Endodermal cell (in vitro differentiated cells): ENCODE measurements at regions not wholly inside any gene's neighbourhood (a gene's known extent, or its start where the extent isn't known, plus 50 kb on each side); places are given as distances from the start of the nearest gene placed in this dataset.

Experiments used
- DNase-seq: peaks from one replicate; pipeline ENCODE4 v3.0.0-alpha.2; 2017
- H3K27ac ChIP-seq: 2 replicates; pipeline ENCODE4 v1.5.1; 2013; ENCODE audit warnings: mild to moderate bottlenecking, low read depth, low read length, moderate library complexity
- H3K27me3 ChIP-seq: 2 replicates; pipeline ENCODE4 v1.6.1; 2013; ENCODE audit warnings: mild to moderate bottlenecking, low read length, moderate library complexity; ENCODE audit not compliant: insufficient read depth, control insufficient read depth, poor library complexity, severe bottlenecking
- H3K36me3 ChIP-seq: 2 replicates; pipeline ENCODE4 v1.7.0; 2013; ENCODE audit warnings: mild to moderate bottlenecking, low read length, moderate library complexity; ENCODE audit not compliant: control insufficient read depth, insufficient read depth
- H3K4me1 ChIP-seq: one replicate; pipeline ENCODE4 v1.7.0; 2013; ENCODE audit warnings: low read length; ENCODE audit not compliant: control insufficient read depth, insufficient read depth
- H3K4me3 ChIP-seq: 2 replicates; pipeline ENCODE4 v1.5.1; 2013; ENCODE audit warnings: mild to moderate bottlenecking, low read length, moderate library complexity
- H3K9ac ChIP-seq: 2 replicates; pipeline ENCODE4 v1.6.1; 2013; ENCODE audit warnings: mild to moderate bottlenecking, low read length, moderate library complexity; ENCODE audit not compliant: poor library complexity, severe bottlenecking; ENCODE audit errors: extremely low read depth
- H3K9me3 ChIP-seq: 2 replicates; pipeline ENCODE4 v1.6.1; 2013; ENCODE audit warnings: mild to moderate bottlenecking, low read length, moderate library complexity; ENCODE audit not compliant: control insufficient read depth
- H3K27ac Mint-ChIP-seq: 2 replicates; pipeline ENCODE4 v1.8.0; 2020; ENCODE audit warnings: mixed read lengths
- H3K27me3 Mint-ChIP-seq: 2 replicates; pipeline ENCODE4 v1.8.0; 2021; ENCODE audit warnings: mild to moderate bottlenecking, mixed read lengths; ENCODE audit not compliant: insufficient read depth
- H3K36me3 Mint-ChIP-seq: 2 replicates; pipeline ENCODE4 v1.8.0; 2020; ENCODE audit warnings: low read depth, mixed read lengths
- H3K4me1 Mint-ChIP-seq: 2 replicates; pipeline ENCODE4 v1.8.0; 2020; ENCODE audit warnings: mixed read lengths
- H3K4me3 Mint-ChIP-seq: 2 replicates; pipeline ENCODE4 v1.8.0; 2020; ENCODE audit warnings: mild to moderate bottlenecking, moderate library complexity, mixed read lengths
- H3K9me3 Mint-ChIP-seq: 2 replicates; pipeline ENCODE4 v1.8.0; 2020; ENCODE audit warnings: mild to moderate bottlenecking, mixed read lengths
- WGBS, 2 experiments: methylation state at CpG; one replicate each; pipeline versions ENCODE4 v1.1.5 to v1.1.7; 2013; ENCODE audit warnings: missing lambda C conversion rate in 2 of 2, mixed read lengths in 1 of 2; ENCODE audit not compliant: insufficient coverage in 1 of 2, insufficient read length in 1 of 2; 5-methylcytosine and 5-hydroxymethylcytosine counted together
- TF ChIP-seq, protein P1 (sequence below): fragments of 200-600 bp; sonication (generic); conservative IDR thresholded peaks from 2 replicates; pipeline ENCODE4 v1.5.0; 2021; ENCODE audit warnings: antibody characterized with exemption, mild to moderate bottlenecking

- no peak overlapping the region for H3K9ac ChIP-seq
- H3K36me3 ChIP-seq: no peaks in the 10 kb centered on the region
- Mint-ChIP-seq H3K9me3 (peaks cover 24% of the 10 kb centered on the region), H3K4me3 (no peak overlapping the region), H3K36me3 (no peaks in the 10 kb centered on the region), H3K27ac (no peak overlapping the region), H3K4me1 (peaks cover 14% of the 10 kb centered on the region), H3K27me3 (peaks cover 84% of the 10 kb centered on the region)
- no peak overlapping the region for H3K4me3 ChIP-seq
- H3K9me3 ChIP-seq: peaks cover 15% of the 10 kb centered on the region
- no peak overlapping the region for H3K27ac ChIP-seq
- H3K4me1 ChIP-seq: peaks cover 4% of the 10 kb centered on the region
- DNase-seq: no peak
- 0 to 70% methylated on average over 1 to 4 of the region's 4 CpGs for WGBS, 2 experiments
- H3K27me3 ChIP-seq: peaks cover 64% of the 10 kb centered on the region
- TF ChIP-seq, protein P1, sequence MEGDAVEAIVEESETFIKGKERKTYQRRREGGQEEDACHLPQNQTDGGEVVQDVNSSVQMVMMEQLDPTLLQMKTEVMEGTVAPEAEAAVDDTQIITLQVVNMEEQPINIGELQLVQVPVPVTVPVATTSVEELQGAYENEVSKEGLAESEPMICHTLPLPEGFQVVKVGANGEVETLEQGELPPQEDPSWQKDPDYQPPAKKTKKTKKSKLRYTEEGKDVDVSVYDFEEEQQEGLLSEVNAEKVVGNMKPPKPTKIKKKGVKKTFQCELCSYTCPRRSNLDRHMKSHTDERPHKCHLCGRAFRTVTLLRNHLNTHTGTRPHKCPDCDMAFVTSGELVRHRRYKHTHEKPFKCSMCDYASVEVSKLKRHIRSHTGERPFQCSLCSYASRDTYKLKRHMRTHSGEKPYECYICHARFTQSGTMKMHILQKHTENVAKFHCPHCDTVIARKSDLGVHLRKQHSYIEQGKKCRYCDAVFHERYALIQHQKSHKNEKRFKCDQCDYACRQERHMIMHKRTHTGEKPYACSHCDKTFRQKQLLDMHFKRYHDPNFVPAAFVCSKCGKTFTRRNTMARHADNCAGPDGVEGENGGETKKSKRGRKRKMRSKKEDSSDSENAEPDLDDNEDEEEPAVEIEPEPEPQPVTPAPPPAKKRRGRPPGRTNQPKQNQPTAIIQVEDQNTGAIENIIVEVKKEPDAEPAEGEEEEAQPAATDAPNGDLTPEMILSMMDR: no peak
Observed at GRCh38 chr14:94897561-94897960, 127.6 kb upstream of the GSC start.

DNA sequence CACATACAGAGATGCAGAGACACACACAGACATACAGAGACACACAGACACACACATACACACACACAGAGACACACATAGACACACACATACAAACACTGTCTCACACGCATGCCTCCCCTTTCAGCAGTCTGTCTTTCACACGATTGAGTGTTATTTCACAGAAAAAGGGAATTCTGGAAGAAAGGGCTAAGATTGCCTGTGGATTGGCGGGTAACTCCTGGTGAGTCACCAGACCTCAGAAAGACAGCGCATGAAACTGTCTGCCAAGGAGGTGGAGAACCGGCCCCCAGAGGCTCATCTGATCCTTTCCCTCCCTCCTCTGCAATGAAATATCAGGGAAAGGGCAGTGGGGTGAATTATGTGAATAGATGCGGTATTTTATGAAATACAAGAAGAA is 127.2 kb upstream of the GSC start:
- Histone ChIP-seq H3K27ac (no peak overlapping the region), H3K9me3 (peaks cover 15% of the 10 kb centered on the region), H3K4me3 (no peak overlapping the region), H3K4me1 (peaks cover 5% of the 10 kb centered on the region), H3K9ac (no peak overlapping the region), H3K27me3 (peaks cover 68% of the 10 kb centered on the region), H3K36me3 (no peaks in the 10 kb centered on the region)
- DNase-seq: no peak
- Mint-ChIP-seq H3K27ac (no peak overlapping the region), H3K27me3 (peaks cover 79% of the 10 kb centered on the region), H3K4me1 (peaks cover 17% of the 10 kb centered on the region), H3K4me3 (no peak overlapping the region), H3K9me3 (peaks cover 24% of the 10 kb centered on the region), H3K36me3 (no peaks in the 10 kb centered on the region)
- WGBS, 2 experiments: 86 to 100% methylated on average over 3 to 4 of the region's 6 CpGs
- TF ChIP-seq, protein P1: no peak

DNA sequence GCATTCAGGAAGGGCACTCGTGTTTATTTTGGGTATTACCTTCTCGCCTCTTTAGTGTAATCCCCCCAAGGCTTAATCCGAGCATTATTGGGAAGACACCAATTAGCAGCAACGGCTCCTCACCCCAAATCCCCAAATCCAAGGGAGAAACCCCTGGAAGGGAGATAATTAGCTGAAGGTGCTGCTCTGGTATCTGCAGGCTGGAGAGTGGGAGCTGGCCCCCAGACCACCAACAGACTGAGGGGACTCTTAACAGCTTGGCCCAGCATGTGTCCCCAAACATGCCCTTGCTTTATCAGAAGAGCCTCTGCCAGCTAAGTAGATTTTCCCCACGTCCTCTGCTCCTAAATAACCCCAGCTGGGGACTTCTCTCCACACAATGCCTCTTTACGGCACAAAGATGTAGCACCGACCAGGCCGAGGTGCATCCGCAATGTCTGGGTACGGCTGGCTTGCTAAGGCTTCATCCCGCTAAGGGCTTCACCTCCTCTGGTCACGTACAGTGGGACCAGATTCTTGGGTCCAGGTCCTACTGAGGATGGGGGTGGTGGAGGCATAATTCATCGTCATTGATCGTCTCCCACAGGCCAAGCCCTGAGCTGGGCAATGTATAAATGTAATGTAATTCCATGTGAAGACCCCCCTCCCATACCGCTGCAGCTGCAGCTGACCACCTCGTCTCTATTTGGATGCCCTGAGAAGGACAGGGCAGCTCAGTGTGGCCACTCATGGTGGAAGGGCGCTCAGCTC is 123.7 kb upstream of the GSC start:
- peaks cover 5% of the 10 kb centered on the region for H3K4me1 ChIP-seq
- H3K36me3 Mint-ChIP-seq: no peaks in the 10 kb centered on the region
- peaks cover 49% of the 10 kb centered on the region for H3K27me3 Mint-ChIP-seq
- no peak overlapping the region for H3K9ac ChIP-seq
- no peaks in the 10 kb centered on the region for H3K36me3 ChIP-seq
- H3K9me3 Mint-ChIP-seq: peaks cover 18% of the 10 kb centered on the region
- 63 to 75% methylated on average over 3 to 17 of the region's 17 CpGs for WGBS, 2 experiments
- H3K4me1 Mint-ChIP-seq: peaks cover 21% of the 10 kb centered on the region
- TF ChIP-seq, protein P1: no peak
- no peak overlapping the region for H3K4me3 ChIP-seq
- DNase-seq: peak; percentile 71
- H3K27ac ChIP-seq: no peak overlapping the region
- no peak overlapping the region for H3K27ac Mint-ChIP-seq
- no peak overlapping the region for H3K4me3 Mint-ChIP-seq
- H3K9me3 ChIP-seq: peaks cover 15% of the 10 kb centered on the region
- peaks cover 76% of the 10 kb centered on the region for H3K27me3 ChIP-seq
